Neural cell (in vitro differentiated cells): ENCODE measurements at regions not wholly inside any gene's neighbourhood (a gene's known extent, or its start where the extent isn't known, plus 50 kb on each side); places are given as distances from the start of the nearest gene placed in this dataset.

Experiments
- H2AFZ ChIP-seq: fragments of 200-600, 300-800 bp; sonication (generic), shearing (Covaris generic); 2 replicates; pipeline ENCODE4 v1.6.0; 2014; ENCODE audit warnings: low read depth, mild to moderate bottlenecking, antibody characterized with exemption, low read length, moderate library complexity
- H3F3A ChIP-seq: fragments of 200-600 bp; shearing (Covaris generic); 2 replicates; pipeline ENCODE4 v1.6.1; 2016; ENCODE audit warnings: mild to moderate bottlenecking, moderate library complexity, mixed read lengths, antibody characterized with exemption, low read length; ENCODE audit not compliant: insufficient read depth, poor library complexity, severe bottlenecking
- H3K27ac ChIP-seq: fragments of 200-600, 300-800 bp; sonication (generic), shearing (Covaris generic); 2 replicates; pipeline ENCODE4 v1.5.1; 2014; ENCODE audit warnings: mild to moderate bottlenecking, low read length, moderate library complexity
- H3K27me3 ChIP-seq: fragments of 300-800, 200-600 bp; sonication (generic), shearing (Covaris generic); 2 replicates; pipeline ENCODE4 v1.6.0; 2014; ENCODE audit warnings: mild to moderate bottlenecking, low read depth, low read length, moderate library complexity; ENCODE audit not compliant: insufficient read depth
- H3K36me3 ChIP-seq: fragments of 300-800, 200-600 bp; sonication (generic), shearing (Covaris generic); 2 replicates; pipeline ENCODE4 v1.5.1; 2014; ENCODE audit warnings: mild to moderate bottlenecking, antibody characterized with exemption, low read length, moderate library complexity; ENCODE audit not compliant: insufficient read depth
- H3K4me2 ChIP-seq: fragments of 300-800, 200-600 bp; sonication (generic), shearing (Covaris generic); 2 replicates; pipeline ENCODE4 v1.6.0; 2014; ENCODE audit warnings: mild to moderate bottlenecking, low read length
- H3K4me3 ChIP-seq: fragments of 300-800, 200-600 bp; sonication (generic), shearing (Covaris generic); 2 replicates; pipeline ENCODE4 v1.5.1; 2014; ENCODE audit warnings: mild to moderate bottlenecking, low read length, moderate library complexity
- H3K79me2 ChIP-seq: fragments of 200-600 bp; shearing (Covaris generic); replicated peaks from 2 replicates; pipeline ENCODE4 v1.6.0; 2014; ENCODE audit warnings: mild to moderate bottlenecking, low read length, moderate library complexity; ENCODE audit not compliant: insufficient read depth
- H3K9ac ChIP-seq: fragments of 300-800, 200-600 bp; sonication (generic), shearing (Covaris generic); 2 replicates; pipeline ENCODE4 v1.6.1; 2016; ENCODE audit warnings: mild to moderate bottlenecking, low read length, mixed read lengths
- H3K9me2 ChIP-seq: fragments of 200-600 bp; shearing (Covaris generic); 2 replicates; pipeline ENCODE4 v1.6.1; 2016; ENCODE audit warnings: mild to moderate bottlenecking, low read length, mixed read lengths; ENCODE audit not compliant: insufficient read depth
- H3K9me3 ChIP-seq: fragments of 200-600, 300-800 bp; sonication (generic), shearing (Covaris generic); 2 replicates; pipeline ENCODE4 v1.6.1; 2016; ENCODE audit warnings: mild to moderate bottlenecking, mixed run types, low read length, moderate library complexity, mixed read lengths
- H4K20me1 ChIP-seq: fragments of 200-600 bp; shearing (Covaris generic); 2 replicates; pipeline ENCODE4 v1.6.1; 2016; ENCODE audit warnings: mild to moderate bottlenecking, mixed run types; ENCODE audit not compliant: insufficient read depth
- CTCF ChIP-seq: fragments of 450-650 bp; IDR thresholded peaks from 2 replicates; pipeline ENCODE4 v1.5.1; 2014; ENCODE audit warnings: antibody characterized with exemption, mild to moderate bottlenecking, moderate library complexity; ENCODE audit not compliant: poor library complexity, severe bottlenecking
- EP300 ChIP-seq: fragments of 450-650 bp; conservative IDR thresholded peaks from 2 replicates; pipeline ENCODE4 v1.6.1; 2014; ENCODE audit warnings: antibody characterized with exemption, mild to moderate bottlenecking, moderate library complexity; ENCODE audit not compliant: poor library complexity, severe bottlenecking
- EZH2 ChIP-seq: fragments of 200-600, 300-800 bp; shearing (Covaris generic), sonication (generic); IDR thresholded peaks from 2 replicates; pipeline ENCODE4 v1.6.1; 2014; ENCODE audit warnings: antibody characterized with exemption, low read length, borderline replicate concordance, mild to moderate bottlenecking; ENCODE audit not compliant: insufficient read depth, poor library complexity, severe bottlenecking
- MXI1 ChIP-seq: fragments of 450-650 bp; conservative IDR thresholded peaks from 2 replicates; pipeline ENCODE4 v1.6.1; 2014; ENCODE audit warnings: antibody characterized with exemption, mild to moderate bottlenecking; ENCODE audit not compliant: poor library complexity, severe bottlenecking
- POLR2AphosphoS5 ChIP-seq: IDR thresholded peaks from 2 replicates; pipeline ENCODE4 v1.6.1; 2012
- RAD21 ChIP-seq: fragments of 450-650 bp; conservative IDR thresholded peaks from 2 replicates; pipeline ENCODE4 v1.6.1; 2014; ENCODE audit warnings: antibody characterized with exemption, mild to moderate bottlenecking, moderate library complexity
- REST ChIP-seq: IDR thresholded peaks from 2 replicates; pipeline ENCODE4 v1.6.1; 2012; ENCODE audit warnings: borderline replicate concordance
- SMC3 ChIP-seq: fragments of 450-650 bp; conservative IDR thresholded peaks from 2 replicates; pipeline ENCODE4 v1.6.1; 2014; ENCODE audit warnings: antibody characterized with exemption, mild to moderate bottlenecking, moderate library complexity; ENCODE audit not compliant: poor library complexity
- TAF1 ChIP-seq: IDR thresholded peaks from 2 replicates; pipeline ENCODE4 v1.6.1; 2012; ENCODE audit warnings: low read depth

GRCh38 chr2:226649871-226650660 lies 149.6 kb downstream of the IRS1 start:
- no peak for TF ChIP-seq POLR2AphosphoS5
- TF ChIP-seq RAD21 = no peak
- TF ChIP-seq CTCF = no peak
- TF ChIP-seq EP300 = no peak
- TF ChIP-seq SMC3 = no peak
- TF ChIP-seq REST = no peak
- no peak for TF ChIP-seq TAF1
- no peak for TF ChIP-seq EZH2
- no peak for TF ChIP-seq MXI1
- H3K4me3 ChIP-seq = no peak overlapping the region

GRCh38 chr2:226649201-226649600 lies 150.4 kb downstream of the IRS1 start:
- Histone ChIP-seq H3F3A (no peaks in the 10 kb centered on the region), H3K79me2 (no peaks in the 10 kb centered on the region), H4K20me1 (no peaks in the 10 kb centered on the region), H3K9me2 (no peaks in the 10 kb centered on the region), H3K4me2 (no peak overlapping the region), H3K9me3 (no peaks in the 10 kb centered on the region), H3K9ac (no peak overlapping the region), H2AFZ (no peak overlapping the region), H3K36me3 (no peaks in the 10 kb centered on the region), H3K4me3 (no peak overlapping the region), H3K27me3 (no peaks in the 10 kb centered on the region), H3K27ac (no peak overlapping the region)
- TF ChIP-seq EP300 (no peak), SMC3 (no peak), TAF1 (no peak)

More at GRCh38 chr2:226649871-226650660, 149.6 kb downstream of the IRS1 start:
- H3K9me2 ChIP-seq = no peaks in the 10 kb centered on the region
- no peak overlapping the region for H3K4me2 ChIP-seq
- H3K27me3 ChIP-seq = no peaks in the 10 kb centered on the region
- no peak overlapping the region for H2AFZ ChIP-seq
- no peaks in the 10 kb centered on the region for H4K20me1 ChIP-seq
- H3K9ac ChIP-seq = no peak overlapping the region
- no peaks in the 10 kb centered on the region for H3K79me2 ChIP-seq
- no peak overlapping the region for H3K27ac ChIP-seq
- no peaks in the 10 kb centered on the region for H3F3A ChIP-seq
- no peaks in the 10 kb centered on the region for H3K36me3 ChIP-seq
- no peaks in the 10 kb centered on the region for H3K9me3 ChIP-seq
